ENCODE measurements at regions not wholly inside any gene's neighbourhood (a gene's known extent, or its start where the extent isn't known, plus 50 kb on each side); places are given as distances from the start of the nearest gene placed in this dataset.
A peak's percentile ranks its signal among the peaks of the same experiment; 100 is the strongest.

GRCh38 chr14:29521526-29522137, 406.0 kb downstream of the PRKD1 start:
- H3K27ac ChIP-seq, result no peak overlapping the region
- 32% methylated on average over 2 of the region's 2 CpGs for WGBS (ENCODE audit: insufficient coverage, low coverage, low lambda C conversion rate, missing lambda C conversion rate)
- DNase-seq (no peak), ATAC-seq (no peak)
- intact Hi-C loops (cut with DNase I), result no loop called here
- no peaks in the 10 kb centered on the region for H3K36me3 ChIP-seq
- no peaks in the 10 kb centered on the region for H3K4me1 ChIP-seq
- no peaks in the 10 kb centered on the region for H3K27me3 ChIP-seq
- H3K9me3 ChIP-seq, result no peaks in the 10 kb centered on the region
- H3K4me3 ChIP-seq, result no peak overlapping the region
- no peak for TF ChIP-seq POLR2A (IDR thresholded peaks at IDR 0.05)
- TF ChIP-seq CTCF (IDR thresholded peaks at IDR 0.05), result peak in 1 of 4 donors; percentile 15

Small RNA genes in the stretch of these regions (small RNA-seq; reads per million reads assigned to genes)
- gene RF00019 (0 reads per million in 2 experiments), gene RNU11-5P (0 reads per million in 2 experiments), gene RNU6-864P (0 reads per million in 2 experiments)
